ENCODE measurements at regions not wholly inside any gene's neighbourhood (a gene's known extent, or its start where the extent isn't known, plus 50 kb on each side); places are given as distances from the start of the nearest gene placed in this dataset.

GRCh38 chr17:14750866-14751265 is 450.0 kb downstream of the HS3ST3B1 start:
- TF ChIP-seq CTCF (IDR thresholded peaks at IDR 0.05; ENCODE audit: low read length) = no peak
- TF ChIP-seq EZH2 (optimal IDR thresholded peaks at IDR 0.05; ENCODE audit: low read depth, low read length) = no peak
